ENCODE measurements at regions not wholly inside any gene's neighbourhood (a gene's known extent, or its start where the extent isn't known, plus 50 kb on each side); places are given as distances from the start of the nearest gene placed in this dataset.
"Not testable (repeated sequence)": the region's sequence is repeated elsewhere in the genome, so short reads cannot be mapped to it uniquely, and the experiment has no call there.

DNA sequence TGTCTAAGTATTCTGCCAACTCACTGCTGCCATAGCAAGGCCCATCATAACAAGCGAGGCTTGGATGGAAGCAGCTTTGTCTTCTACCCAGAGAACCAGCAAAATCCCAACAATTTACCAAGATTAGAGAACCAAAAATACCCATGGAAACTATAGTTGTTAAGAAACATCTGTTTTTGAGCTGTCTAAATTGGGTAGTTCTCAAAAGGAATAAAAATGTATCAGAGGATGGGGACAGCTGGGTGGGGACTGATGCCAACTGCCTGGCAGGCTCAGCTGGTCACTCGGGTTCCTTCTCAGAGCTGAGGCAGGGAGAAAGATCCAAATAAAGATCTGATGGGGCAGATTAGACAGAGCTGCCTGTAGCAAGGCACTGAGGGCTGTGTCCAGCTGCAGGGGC, 85.9 kb upstream of the GRK3 start:
- Histone ChIP-seq H3K79me2 (ENCODE audit: control insufficient read depth, insufficient read depth, low read length) (no peaks in the 10 kb centered on the region), H3K4me3 (ENCODE audit: control extremely low read depth in 1 of 5, extremely low read depth in 1 of 5, insufficient read depth in 1 of 5, low read depth in 2 of 5, low read length in 4 of 5) (no peak overlapping the region), H3K27me3 (replicated peaks in 1 of 4; ENCODE audit: control extremely low read depth in 1 of 4, control insufficient read depth in 3 of 4, insufficient read depth in 4 of 4, low read length in 3 of 4) (peaks cover 0 to 3% (median 0%) of the 10 kb centered on the region in 4 experiments), H3K9ac (ENCODE audit: low read length) (no peak overlapping the region), H2AFZ (ENCODE audit: insufficient read depth, low read depth, low read length, poor library complexity, severe bottlenecking) (no peak overlapping the region), H3K4me2 (replicated peaks; ENCODE audit: low read depth, low read length, poor library complexity, severe bottlenecking) (no peak overlapping the region), H3K4me1 (ENCODE audit: control insufficient read depth in 2 of 2, insufficient read depth in 2 of 2, low read length in 2 of 2) (no peaks in the 10 kb centered on the region), H3K27ac (ENCODE audit: low read length in 2 of 2) (no peak overlapping the region), H3K9me3 (ENCODE audit: control extremely low read depth in 1 of 3, control insufficient read depth in 2 of 3, insufficient read depth in 1 of 3, low read length in 2 of 3) (peaks cover 0 to 15% (median 0%) of the 10 kb centered on the region in 3 donors), H3K36me3 (replicated peaks in 1 of 2; ENCODE audit: control extremely low read depth in 1 of 2, control insufficient read depth in 1 of 2, extremely low read depth in 1 of 2, insufficient read depth in 2 of 2, low read length in 1 of 2) (peaks cover 0 to 7% of the 10 kb centered on the region in 2 experiments), H4K20me1 (ENCODE audit: control insufficient read depth, insufficient read depth, low read length, poor library complexity, severe bottlenecking) (no peaks in the 10 kb centered on the region)
- no peaks in the 10 kb centered on the region for H3K9me3 Mint-ChIP-seq (ENCODE audit: insufficient read depth)
- intact Hi-C loops (cut with micrococcal nuclease) = no loop called here
- ChIA-PET POLR2A (no interaction called here), CTCF (interaction anchor here (0.8 kb wide), 1 partner anchor 289 kb away, joined by 3 read pairs; no protein-coding TSS in a partner anchor)
- H3K4me1 Mint-ChIP-seq = no peaks in the 10 kb centered on the region
- H3K27me3 Mint-ChIP-seq = no peaks in the 10 kb centered on the region
- DNase-seq = no peak
- H3K27ac Mint-ChIP-seq = no peak overlapping the region
- 89% methylated on average over 1 of the region's 2 CpGs for WGBS (ENCODE audit: insufficient coverage)
- no peak overlapping the region for H3K4me3 Mint-ChIP-seq
- no peak for ATAC-seq (ENCODE audit: low read depth)
- TF ChIP-seq CTCF (IDR thresholded peaks at IDR 0.05) (no peak), EZH2 (IDR thresholded peaks at IDR 0.05; ENCODE audit: borderline replicate concordance, insufficient read depth, low read depth, low read length, poor library complexity, severe bottlenecking) (no peak)

GRCh38 chr22:25480868-25481267, 83.6 kb upstream of the GRK3 start:
- 89% methylated on average over 4 of the region's 5 CpGs for WGBS (ENCODE audit: insufficient coverage)
- Histone ChIP-seq H3K36me3 (replicated peaks in 1 of 2; ENCODE audit: control extremely low read depth in 1 of 2, control insufficient read depth in 1 of 2, extremely low read depth in 1 of 2, insufficient read depth in 2 of 2, low read length in 1 of 2) (peaks cover 0 to 10% of the 10 kb centered on the region in 2 experiments), H3K9me3 (ENCODE audit: control extremely low read depth in 1 of 3, control insufficient read depth in 2 of 3, insufficient read depth in 1 of 3, low read length in 2 of 3) (peaks cover 0 to 15% (median 0%) of the 10 kb centered on the region in 3 donors)
- intact Hi-C loops (cut with micrococcal nuclease); H3K4me2 ChIP-seq (replicated peaks; ENCODE audit: low read depth, low read length, poor library complexity, severe bottlenecking); H3K9me3 Mint-ChIP-seq (ENCODE audit: insufficient read depth); H3K4me3 ChIP-seq (ENCODE audit: control extremely low read depth in 1 of 5, extremely low read depth in 1 of 5, insufficient read depth in 1 of 5, low read depth in 2 of 5, low read length in 4 of 5); H3K4me1 ChIP-seq (ENCODE audit: control insufficient read depth in 2 of 2, insufficient read depth in 2 of 2, low read length in 2 of 2); H4K20me1 ChIP-seq (ENCODE audit: control insufficient read depth, insufficient read depth, low read length, poor library complexity, severe bottlenecking); H3K27ac ChIP-seq (ENCODE audit: low read length in 2 of 2); DNase-seq; H3K27ac Mint-ChIP-seq; H3K9ac ChIP-seq (ENCODE audit: low read length); H2AFZ ChIP-seq (ENCODE audit: insufficient read depth, low read depth, low read length, poor library complexity, severe bottlenecking); H3K4me3 Mint-ChIP-seq; H3K4me1 Mint-ChIP-seq; ATAC-seq (ENCODE audit: low read depth); H3K27me3 Mint-ChIP-seq; H3K27me3 ChIP-seq (replicated peaks in 1 of 4; ENCODE audit: control extremely low read depth in 1 of 4, control insufficient read depth in 3 of 4, insufficient read depth in 4 of 4, low read length in 3 of 4); H3K79me2 ChIP-seq (ENCODE audit: control insufficient read depth, insufficient read depth, low read length); POLR2A ChIA-PET: not testable (repeated sequence)
- CTCF ChIA-PET = interaction anchor here (1.1 kb wide), 1 partner anchor 18 kb away, joined by 3 read pairs; no protein-coding TSS in a partner anchor

Data from B cell (primary cell).